Activated CD8-positive, alpha-beta memory T cell treated with anti-CD3 and anti-CD28 coated beads for 36 hours (primary cell): ENCODE measurements at regions not wholly inside any gene's neighbourhood (a gene's known extent, or its start where the extent isn't known, plus 50 kb on each side); places are given as distances from the start of the nearest gene placed in this dataset.
"Not testable (repeated sequence)": the region's sequence is repeated elsewhere in the genome, so short reads cannot be mapped to it uniquely, and the experiment has no call there.

Experiments used
- CTCF ChIA-PET: fragments of 350-600 bp; sonication (Branson Sonifier 250); formaldehyde crosslinking; loops from one replicate; lab custom pipeline; 2021; ENCODE audit warnings: antibody characterized with exemption; lab: Charles Lee
- POLR2A ChIA-PET: fragments of 350-600 bp; sonication (Branson Sonifier 250); formaldehyde crosslinking; loops from one replicate; lab custom pipeline; 2021; ENCODE audit warnings: antibody characterized with exemption; lab: Charles Lee

DNA sequence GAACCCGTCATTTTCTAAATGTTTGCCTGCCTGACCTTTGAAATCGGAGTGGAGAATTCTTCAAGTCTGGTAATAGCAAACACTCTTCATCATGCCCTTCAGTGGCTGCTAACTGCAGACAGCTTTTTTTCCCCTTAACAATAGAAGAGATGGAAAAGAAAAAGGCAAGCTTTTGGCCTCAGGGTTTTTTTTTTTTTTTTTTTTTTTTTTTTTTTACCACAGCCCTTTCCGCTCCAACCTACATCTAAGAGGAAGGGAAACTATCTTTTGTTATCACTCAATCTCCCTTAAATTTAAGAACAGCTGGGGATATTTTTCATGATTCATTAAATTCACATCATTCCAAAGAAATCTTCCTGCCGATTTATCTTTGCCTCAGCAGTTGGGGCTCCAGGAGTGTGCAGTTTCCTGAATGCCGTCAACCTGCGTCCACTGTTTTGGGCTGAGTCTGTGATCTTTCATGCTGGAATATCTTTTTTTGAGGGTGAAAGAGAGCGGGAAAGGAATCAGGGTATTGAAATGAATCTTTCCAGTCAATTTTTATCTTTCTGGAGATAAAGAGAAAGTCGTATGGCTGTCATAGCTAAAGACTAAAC is 144.5 kb upstream of the SMYD2 start:
- ChIA-PET CTCF (no interaction called here), POLR2A (no interaction called here)

DNA sequence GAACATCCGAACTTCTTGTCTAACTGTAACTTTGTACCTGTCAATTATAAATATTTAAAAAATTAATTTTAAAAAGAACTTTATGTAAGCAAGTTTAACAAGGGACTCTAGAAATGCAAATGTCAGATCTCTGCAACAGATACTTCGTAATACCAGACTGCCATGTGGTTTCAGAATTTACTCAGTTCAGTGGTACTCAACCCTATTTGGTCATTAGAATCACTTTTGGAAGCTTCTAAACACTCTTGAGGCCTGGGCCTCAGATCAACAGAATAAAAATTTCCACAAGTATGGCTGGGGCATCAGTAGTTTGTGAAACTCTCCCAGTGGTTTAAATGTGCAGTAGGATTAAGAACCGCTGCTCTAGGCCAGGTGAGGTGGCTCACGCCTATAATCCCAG is 139.5 kb upstream of the SMYD2 start:
- ChIA-PET POLR2A (no interaction called here), CTCF (no interaction called here)

DNA sequence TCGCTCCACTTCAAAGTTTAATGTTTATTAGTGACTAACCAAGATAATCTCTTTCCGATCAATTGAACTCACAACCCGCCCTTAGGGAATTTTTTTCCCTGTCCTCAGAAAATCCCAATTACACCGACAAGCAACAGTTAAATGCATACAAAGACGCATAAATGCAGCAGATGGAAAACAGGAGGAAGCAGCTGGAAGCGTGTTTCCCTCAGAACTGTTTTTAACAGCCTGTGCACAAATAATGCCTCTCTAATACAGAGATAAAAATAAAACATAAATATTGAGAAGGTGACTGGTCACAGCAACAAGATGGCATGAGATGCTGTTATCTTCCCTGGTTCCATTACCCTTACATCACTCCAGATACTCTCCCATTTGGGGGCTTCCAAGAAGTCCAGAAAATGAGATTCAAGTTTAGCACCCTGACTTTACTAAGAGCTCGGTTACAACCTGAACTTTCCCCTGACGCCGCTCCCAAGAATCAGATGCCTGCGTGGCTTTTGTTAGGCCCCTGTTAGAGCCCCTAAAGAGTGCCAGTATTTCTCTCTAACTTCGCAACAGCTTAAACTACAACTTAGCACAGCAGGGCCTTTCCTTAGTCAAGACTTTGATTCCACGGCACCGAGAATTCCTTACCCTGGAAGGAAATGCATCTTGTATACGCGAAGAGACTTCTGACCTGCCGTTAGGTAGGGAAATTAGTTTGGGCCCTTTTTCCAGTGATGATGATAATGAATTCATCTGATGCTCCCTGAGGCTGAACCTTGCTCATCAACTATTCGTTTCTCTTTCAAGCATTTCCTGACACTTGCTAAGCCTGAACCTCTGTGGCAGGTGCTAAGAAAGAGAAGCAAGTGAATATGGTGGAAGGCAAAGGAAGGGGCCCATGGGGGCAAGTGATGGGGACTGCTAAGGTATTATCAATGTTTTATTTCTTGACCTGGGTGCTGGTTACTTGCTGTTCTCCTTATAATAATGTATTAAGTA is 137.7 kb upstream of the SMYD2 start:
- POLR2A ChIA-PET = no interaction called here
- CTCF ChIA-PET = no interaction called here

DNA sequence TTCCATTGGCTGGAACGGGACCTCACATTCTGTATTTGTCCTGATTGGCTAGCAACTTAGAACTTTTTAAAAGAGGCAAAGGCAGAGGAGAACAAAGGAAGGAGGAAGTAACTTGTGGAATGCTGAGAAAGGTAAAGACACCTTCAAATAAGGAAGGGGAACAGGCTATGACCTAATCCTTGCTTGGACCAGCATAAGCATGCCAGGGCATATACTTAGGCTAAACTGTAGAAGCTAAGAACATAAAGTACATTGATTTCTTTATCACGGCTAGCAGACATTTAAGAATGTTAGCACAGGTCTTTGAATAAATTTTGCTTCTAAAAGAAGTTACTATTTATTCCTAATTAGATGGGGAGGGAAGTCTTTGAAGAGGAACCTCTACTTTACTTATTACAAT is 136.4 kb upstream of the SMYD2 start:
- CTCF ChIA-PET, POLR2A ChIA-PET: not testable (repeated sequence)

DNA sequence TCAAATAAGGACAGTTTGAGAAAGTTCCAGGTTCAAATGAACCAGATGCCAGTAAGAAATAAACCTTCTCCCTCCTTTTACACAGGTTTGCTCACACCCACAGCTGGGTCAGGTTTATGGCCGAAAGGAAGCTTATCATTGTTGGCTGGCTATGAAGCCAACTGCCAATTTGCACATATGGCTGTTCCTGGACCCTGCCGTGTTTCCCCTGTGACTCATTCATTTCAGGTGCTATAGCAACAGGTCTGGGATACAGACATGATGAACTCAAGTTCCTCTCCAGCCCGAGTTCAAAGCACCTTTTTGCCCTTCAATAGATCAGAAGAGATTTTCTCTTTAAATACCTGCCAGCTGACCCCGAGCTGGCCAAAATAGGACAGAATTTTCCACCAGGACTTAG is 134.4 kb upstream of the SMYD2 start:
- ChIA-PET CTCF (no interaction called here), POLR2A (no interaction called here)

DNA sequence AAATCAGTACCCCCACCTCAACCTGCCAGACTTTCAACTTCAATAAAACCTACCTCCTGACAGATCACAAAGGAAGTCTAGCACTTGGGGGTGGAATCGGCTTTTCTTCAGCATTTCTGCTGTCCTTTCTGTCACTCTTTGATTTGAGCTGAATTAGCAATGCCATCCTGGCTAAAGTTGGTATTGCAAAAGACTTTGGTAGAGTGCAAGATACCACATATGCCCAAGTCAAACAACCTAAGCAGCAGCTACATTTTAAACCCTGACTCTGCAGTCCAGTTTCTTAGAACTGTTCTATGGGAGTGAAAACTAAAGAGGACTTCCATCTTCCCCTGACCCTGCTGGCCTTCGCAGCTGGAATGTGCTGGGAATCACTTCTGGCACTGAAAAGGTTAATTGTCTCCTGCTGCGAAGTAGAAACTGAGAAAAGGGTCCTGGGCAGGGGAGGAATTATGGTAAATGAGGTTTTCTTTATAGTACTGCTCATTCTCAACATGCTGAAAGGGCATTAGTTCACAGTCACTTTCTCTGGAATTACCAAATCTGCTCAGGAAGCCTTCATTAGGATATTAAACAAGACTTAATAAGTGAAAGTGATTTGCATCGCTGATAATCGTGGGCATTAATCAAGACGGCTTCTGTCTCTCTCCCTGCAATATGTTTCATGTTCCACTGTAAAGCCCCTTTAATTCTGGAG is 126.2 kb upstream of the SMYD2 start:
- CTCF ChIA-PET = no interaction called here
- POLR2A ChIA-PET = no interaction called here

DNA sequence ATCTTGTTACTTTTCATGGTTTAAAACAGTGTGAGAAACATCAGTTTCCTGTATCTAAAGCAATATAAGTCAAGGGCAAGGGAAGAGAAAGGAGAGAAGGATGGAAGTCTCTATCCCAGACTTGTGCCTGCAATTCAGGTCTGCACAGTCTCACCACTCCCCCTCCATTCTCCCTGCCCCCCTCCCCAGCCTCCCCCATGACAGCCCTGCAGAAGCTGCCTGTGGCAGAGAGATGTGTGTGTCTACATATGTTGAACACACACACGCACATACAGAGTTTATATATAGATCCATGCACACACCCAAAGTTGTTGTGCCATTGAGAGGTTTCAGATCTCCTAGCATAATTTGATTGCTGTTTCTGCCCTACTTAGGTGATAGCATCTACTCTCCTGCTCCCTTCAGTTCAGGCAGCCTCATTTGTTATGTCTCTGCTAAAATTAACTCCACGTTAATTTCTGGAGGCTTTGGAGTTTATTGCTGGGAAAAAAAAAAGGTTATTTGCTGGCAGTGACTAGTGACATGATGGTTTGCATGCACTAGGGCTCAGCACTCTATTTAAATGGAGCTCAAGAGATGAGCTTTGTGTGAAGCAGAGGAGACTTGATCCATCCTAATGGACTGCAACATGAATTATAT is 124.9 kb upstream of the SMYD2 start:
- POLR2A ChIA-PET = no interaction called here
- CTCF ChIA-PET = no interaction called here

DNA sequence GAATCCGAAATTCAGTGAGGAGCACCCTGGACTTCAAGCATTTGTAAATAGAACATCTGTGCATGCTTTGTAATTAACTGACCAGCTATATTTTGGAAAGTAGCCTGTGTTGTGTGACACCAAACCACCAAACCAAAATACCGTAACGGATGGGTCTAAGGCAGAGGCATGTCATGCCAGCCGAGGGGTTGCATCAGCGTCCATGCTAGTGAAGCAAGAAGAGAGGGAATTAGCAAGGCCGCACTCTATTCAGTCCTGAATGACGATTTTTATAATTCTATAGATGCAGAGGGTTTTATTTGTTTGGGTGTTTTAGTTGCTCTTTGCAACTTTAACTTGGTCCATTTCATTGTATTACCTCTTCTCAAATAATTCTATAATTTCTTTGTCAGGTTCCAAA is 116.8 kb upstream of the SMYD2 start:
- CTCF ChIA-PET = no interaction called here

DNA sequence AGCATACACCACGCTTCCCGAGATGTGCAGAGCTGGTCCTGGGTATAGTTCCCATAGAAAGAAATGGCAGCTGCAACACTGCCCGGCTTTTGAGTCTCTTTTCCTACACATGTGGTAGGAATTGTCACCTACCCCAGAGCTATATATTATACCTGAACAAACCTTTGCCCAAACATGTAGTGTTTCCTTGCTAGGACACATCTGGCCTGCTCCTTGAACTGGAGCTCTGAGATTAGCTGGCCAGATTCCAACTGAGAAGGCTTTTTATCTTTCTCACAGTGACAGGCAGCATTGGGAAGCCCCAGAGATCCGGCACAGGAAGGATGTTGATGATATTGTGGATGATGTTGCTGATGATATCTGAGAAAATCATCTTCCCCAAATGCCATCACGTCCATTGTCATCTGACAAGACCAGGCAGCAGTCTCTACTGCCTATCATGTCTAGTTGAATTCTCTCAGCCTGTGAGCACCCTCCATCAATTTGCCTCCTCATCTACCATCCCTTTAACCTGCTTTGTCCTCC is 115.0 kb upstream of the SMYD2 start:
- CTCF ChIA-PET = no interaction called here

More for the DNA sequence above, 116.8 kb upstream of the SMYD2 start:
- POLR2A ChIA-PET = interaction anchor here (0.8 kb wide), 1 partner anchor 1069 kb away, joined by 5 read pairs; no protein-coding TSS in a partner anchor

DNA sequence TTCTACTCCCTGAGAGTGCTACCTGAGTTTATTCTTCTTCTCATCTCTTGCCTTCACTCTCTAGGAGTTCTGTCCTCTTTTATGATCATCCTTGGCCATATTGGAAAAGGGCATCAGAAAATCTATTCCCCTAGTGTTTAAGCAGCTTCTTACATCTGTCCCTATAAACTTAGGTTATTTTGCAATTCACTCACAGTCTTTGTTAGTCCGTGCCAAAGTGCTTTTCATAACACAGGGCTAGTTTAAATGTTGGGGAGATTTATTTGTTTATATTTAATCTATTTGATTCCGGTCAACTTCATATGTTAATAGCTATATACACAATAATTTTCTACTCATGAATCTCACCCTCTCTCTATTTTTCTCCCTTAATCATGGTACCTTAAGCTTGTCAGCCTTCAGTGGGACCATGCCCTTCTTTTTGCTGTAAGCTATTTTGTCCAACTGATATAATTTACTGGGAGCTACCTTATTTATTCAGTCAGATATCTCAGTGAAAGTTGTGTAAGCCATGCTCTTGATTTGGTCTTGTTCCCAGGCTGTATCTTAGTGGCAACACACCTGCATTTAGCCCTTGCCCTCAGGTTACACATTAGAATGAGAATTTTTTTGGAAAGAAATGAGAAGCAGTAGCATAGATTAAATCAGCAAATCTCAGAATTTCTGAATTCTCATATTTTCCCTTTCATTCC is 106.3 kb upstream of the SMYD2 start:
- CTCF ChIA-PET = no interaction called here
- POLR2A ChIA-PET = no interaction called here

More for the DNA sequence above, 115.0 kb upstream of the SMYD2 start:
- POLR2A ChIA-PET = no interaction called here

DNA sequence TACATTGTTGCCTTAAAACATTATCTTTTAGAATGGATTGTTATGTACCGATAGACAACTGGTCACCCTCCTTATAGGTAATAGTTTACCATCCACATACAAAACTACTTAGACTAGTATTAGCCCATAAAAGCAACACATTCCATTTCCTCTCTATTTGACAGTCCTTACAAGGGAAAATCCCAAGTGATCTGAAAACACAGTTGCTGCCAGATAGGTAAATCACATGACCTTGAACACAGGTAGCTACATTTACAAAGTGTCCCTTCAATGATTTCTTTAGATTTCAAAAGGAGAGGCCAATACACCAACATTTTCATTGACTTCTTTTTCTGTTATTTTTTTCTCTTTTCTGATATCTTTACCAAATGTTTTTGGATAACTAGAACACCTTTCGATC is 102.9 kb upstream of the SMYD2 start:
- CTCF ChIA-PET = no interaction called here

DNA sequence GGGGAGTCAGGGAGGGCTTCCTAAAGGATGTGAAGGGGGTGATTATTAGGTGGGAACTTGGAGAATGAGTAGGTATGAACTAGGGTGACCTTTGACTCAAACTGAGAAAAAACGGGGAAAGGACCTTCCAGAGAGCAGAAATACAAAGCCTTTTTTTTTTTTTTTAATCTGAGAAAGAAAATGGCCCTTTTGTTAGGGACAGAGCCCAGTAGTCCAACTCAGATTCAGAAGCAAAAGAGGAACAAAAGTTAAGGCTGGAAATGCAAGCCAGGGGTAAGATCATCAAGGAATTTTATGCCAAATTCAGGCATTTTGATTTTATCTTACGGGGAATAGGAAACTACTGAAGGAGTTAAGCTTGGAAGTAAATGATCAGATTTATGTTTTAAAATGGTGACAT is 96.0 kb upstream of the SMYD2 start:
- ChIA-PET POLR2A (no interaction called here), CTCF (no interaction called here)

More for the DNA sequence above, 102.9 kb upstream of the SMYD2 start:
- POLR2A ChIA-PET = no interaction called here

DNA sequence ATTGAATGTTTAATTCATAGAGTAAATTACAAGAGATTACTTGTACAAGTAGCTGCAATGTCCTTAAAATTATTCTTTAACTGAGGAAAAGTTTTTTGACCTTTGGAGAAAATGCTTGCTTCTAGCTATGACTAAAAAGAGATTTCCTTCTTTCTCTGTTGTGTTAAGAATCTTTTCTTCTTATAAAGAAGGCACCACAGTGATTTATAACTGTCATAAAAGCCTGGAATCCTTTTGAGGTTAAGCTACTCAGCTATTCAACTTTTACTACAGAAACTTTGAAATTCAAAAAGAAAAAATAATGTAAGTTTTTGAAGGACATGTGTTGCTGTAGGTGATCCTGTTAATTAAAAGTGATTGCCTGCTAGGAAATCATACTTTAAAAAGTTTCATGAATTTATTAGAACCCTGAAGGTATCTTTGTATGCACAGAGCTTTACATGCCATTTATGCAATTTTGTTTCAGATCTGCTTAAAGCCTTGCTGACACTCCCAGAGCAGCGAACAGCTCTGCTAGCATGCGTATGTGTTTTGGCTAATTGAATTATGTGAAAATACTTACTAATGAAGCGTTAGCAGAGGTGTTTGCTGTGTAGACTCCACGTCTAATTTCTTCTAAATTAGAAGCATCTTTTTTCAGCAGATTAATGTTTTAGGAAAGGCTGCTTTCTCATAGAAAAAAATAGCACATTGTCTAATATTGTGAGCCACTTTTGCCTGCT is 94.7 kb upstream of the SMYD2 start:
- POLR2A ChIA-PET = no interaction called here
- CTCF ChIA-PET = no interaction called here

DNA sequence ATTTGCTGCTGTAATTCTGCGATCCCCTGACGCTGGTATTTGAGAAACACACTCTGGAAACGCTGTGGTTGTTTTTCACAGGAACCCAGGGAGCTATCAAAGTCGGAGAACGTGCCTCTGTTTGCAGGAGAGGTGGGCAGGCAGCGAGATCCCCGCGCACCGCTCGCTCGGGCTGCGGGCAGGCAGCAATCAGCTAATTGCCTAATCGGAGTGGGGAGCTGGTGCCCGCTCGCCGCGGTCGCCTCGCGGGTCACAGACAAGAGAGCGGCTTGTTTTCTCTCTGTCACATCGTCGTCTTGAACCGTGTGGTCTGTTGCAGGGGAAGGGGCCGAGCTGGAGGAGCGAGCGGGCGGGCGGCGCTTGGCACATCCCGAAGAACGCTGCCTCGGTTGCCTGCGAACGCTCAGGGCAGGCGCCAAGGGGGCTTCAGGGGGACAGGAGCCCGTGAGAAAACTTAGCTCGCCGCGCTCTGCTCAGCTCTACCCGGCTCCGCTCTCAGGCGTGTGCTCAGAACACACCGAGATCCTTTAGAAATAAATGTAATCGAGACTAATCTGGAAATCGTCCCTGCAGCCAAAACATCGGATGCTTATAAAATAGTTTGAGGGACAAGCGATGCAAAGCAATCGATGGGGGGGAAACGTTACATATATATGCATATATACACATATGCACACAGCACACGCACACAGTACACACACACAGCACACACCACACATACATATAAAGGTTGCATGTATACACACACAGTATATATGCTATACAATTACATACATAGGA is 93.6 kb upstream of the SMYD2 start:
- CTCF ChIA-PET = no interaction called here
- POLR2A ChIA-PET = no interaction called here

DNA sequence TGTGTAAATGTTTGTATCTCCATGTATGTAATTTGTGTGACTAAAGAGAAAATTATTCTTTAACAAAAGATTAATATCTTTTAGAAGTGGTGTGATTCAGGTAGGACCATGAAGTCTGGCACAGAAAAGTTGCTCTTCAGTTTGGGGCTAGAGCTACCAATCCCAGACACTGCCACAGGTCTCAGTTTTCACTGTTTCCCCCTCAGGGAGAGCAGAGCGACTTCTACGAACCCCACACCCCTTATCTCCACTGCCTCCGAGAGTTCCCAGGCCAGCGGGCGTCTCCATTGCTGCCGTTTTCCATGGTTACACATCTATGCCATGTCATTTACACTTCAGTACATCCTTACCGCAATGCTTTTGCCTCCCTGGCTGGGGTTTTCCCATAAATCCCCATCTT is 93.0 kb upstream of the SMYD2 start:
- POLR2A ChIA-PET = no interaction called here
- CTCF ChIA-PET = no interaction called here

DNA sequence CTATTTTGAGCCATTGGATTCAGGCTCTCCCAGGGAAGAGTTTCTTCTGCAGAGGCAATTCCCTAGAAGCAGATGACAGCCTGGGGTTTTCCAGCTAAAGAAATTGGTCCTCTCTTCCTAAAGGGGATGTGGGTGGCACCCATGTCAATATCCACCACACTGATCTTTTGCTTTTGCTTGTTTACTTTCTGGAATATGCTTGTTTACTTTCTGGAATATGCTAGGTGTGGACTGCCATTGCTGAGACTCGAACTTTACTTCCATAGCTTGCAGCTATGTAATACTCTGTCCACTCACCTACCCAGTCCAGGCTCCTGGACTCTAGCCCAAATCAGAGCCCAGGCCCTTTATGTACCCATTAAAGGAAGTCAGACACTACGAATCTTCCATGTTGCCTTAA is 92.1 kb upstream of the SMYD2 start:
- ChIA-PET CTCF (no interaction called here), POLR2A (no interaction called here)

DNA sequence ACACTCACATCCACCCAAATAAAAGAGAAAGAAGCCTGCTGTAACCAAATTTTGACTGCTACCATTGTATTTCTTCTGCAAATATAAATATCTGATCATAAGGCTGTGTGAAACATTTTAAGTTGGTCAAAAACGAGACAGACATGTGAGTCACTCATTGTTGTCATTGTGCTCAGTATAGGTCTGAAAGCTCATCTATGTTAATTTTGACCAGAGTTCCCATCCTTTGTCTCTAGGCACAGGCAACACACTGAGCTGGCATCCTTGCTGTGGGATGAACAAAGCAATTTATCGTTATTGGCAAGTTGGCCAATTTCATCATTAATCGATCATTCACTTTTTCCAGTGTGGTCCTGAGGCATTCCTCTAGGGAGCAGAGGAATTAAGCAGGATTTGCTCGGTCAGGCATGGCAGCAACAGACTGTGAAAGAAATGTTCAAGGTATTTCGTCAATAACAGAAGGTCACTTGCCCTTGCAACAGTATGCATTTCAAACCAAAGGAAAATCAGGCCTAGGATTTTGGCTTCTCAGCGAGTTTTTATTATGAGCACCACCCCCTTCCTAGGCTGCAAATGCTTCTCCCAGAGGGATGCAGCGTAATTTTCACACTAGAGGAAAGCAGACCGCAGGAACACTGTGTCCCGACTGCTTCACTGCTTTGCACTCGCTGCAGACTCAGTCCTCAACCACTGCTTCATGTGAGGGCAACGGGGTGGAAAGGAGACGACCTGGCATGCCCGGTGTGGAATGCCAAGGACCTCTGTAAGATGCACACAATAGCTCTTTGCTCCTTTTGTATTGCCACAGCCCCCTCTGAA is 87.9 kb upstream of the SMYD2 start:
- CTCF ChIA-PET = no interaction called here
- POLR2A ChIA-PET = no interaction called here
